GM19328 (cell line): ENCODE measurements at regions not wholly inside any gene's neighbourhood (a gene's known extent, or its start where the extent isn't known, plus 50 kb on each side); places are given as distances from the start of the nearest gene placed in this dataset.
"Not testable (repeated sequence)": the region's sequence is repeated elsewhere in the genome, so short reads cannot be mapped to it uniquely, and the experiment has no call there.

Experiments
- ATAC-seq: cut with Tn5 transposase; IDR thresholded peaks from one replicate; pipeline ENCODE4 v1.9.1; 2021; ENCODE audit warnings: mild to moderate bottlenecking, moderate library complexity; ENCODE audit not compliant: unreplicated experiment

DNA sequence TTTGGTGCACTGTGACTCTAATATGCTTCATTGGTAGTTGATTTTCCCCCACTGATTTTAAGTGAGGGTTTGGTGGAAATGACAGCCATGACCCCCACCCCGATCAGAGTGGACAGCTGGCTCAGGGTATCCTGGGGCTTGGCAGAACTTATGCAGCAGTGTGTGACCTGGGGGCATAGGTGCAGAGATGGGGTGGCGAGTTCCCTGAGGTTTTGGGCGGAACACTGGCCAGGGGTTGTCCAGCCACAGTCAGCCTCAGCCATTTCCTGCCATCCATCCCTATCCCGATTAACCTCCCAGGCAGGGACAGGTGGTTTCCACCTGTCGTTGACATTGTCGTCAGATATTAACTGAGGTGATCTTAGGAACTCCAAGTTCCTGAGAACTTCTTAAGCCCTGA, 155.8 kb upstream of the CHST15 start:
- ATAC-seq, result no peak

GRCh38 chr10:124248056-124249045, 155.0 kb upstream of the CHST15 start:
- ATAC-seq, result no peak

DNA sequence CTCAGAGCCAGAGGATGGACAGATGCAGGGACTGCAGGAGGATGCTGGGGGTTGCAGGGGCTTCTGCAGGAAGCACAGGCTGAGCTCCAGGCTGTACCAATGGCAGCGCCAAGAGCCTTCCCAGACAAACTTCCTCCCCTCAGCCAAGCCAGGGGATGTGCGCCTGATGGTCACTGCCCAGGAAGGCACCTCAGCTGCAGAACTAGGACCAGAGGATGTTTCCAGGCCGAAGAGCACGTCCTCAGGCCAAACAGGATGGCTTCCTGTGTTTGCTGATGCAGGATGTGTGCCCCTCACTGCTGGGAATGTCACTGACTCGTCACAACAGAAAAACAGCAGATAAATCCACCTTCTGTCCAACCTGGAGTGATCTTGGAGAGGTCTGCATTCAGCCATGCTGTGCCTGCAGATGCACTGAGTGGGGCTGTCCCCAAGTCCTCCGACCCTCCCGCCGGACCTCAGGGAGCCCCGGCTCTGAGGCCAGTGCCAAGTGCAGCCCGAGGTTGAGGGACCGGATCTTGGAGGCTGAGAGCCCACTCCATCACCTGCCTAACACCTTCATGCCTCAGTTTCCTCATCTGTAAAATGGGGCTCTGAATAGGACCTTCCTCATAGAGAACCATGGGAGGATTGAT, 152.5 kb upstream of the CHST15 start:
- ATAC-seq, result no peak

GRCh38 chr10:124245191-124245590, 151.8 kb upstream of the CHST15 start:
- ATAC-seq, result no peak

DNA sequence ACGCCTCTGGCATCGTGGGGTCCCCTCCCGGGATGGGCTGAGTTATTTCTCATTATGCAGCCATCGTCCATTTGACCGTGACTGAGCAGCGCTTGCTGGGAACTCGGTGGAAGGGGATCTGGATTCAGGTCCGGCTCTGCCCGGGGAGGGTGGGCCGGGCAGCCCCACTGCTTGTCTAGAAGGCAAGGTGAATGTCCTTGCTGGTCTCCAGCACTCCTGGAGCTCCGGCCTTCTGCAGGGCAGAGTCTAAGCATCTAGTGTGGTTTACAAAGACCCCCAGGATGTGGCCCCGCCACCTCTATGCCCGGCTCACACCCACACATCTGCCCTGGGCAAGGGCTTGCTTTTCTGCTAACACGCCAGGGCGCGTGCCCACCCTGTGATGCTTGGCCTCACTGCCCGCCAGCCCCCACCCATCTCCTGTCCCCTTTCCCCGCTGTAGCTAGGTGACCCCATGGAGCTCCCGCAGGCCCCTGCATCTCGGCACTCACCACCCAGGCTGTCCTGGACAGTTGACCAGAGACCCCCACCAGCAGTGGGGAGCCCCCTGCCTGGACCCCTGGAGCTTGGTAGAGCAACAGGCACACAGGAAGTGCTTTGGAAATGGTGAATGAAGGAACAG, 151.0 kb upstream of the CHST15 start:
- ATAC-seq, result no peak

GRCh38 chr10:124243702-124244121, 150.3 kb upstream of the CHST15 start:
- ATAC-seq, result no peak

DNA sequence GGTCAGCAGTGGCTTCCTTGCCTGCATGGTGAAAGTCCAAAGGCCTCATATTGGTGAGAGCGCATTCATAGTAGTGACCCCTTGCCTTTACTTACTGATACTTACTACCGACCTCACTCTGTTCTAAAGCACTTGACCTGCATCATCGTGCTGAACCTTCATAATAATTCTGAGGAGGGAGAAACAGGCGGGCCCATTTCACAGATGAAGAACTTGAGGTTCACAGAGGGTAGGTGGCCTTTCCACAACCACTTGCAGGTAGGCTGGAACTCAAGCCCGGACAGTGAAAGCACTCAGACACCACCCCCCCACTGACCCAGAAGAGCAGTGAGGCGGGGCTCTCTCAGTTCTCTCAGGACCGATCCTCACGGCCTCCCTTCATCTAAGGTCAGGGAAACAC, 149.4 kb upstream of the CHST15 start:
- ATAC-seq, result no peak

DNA sequence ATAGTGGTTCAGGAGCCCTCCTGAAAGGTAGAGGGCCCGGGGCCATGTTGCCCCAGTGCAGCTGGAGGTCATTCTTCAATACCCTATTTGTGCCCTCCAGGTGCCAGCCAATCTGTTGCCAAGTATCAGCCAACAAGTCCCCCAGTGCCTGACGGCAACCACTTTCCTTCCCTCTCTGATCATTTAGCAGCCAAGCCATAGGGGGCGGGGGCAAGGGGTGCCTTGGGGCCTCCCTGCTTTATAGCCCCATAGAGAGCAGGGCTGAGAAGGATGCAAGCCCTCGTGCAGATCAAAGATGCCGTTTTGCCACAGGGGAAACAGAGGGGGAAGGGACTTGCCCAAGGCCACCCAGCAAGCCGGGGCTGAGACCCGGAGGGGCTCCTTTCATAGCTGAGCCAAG, 149.0 kb upstream of the CHST15 start:
- no peak for ATAC-seq

GRCh38 chr10:124241510-124241909, 148.1 kb upstream of the CHST15 start:
- not testable (repeated sequence) for ATAC-seq

- no peak for ATAC-seq
Measured at GRCh38 chr10:124240839-124241291, 147.5 kb upstream of the CHST15 start.

DNA sequence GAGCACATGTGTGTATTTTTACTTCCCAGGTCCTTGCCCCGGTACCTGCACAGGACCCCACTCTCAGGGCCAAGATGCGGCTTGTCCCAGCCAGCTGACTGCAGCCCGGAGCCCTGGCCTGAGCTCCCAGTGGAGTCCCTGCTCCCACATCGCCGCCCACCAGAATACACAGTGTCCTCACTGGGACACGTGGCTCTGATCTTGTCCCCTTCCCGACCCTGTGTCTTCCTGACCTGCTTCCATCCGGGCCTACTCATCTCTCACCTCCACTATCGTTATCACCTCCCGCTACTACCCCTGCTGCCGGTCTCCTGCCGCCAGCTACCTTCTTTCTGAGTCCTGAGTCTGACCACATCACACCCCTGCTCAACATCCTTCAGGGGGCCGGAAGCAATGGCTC, 146.3 kb upstream of the CHST15 start:
- no peak for ATAC-seq

GRCh38 chr10:124239134-124239533, 145.7 kb upstream of the CHST15 start:
- no peak for ATAC-seq

DNA sequence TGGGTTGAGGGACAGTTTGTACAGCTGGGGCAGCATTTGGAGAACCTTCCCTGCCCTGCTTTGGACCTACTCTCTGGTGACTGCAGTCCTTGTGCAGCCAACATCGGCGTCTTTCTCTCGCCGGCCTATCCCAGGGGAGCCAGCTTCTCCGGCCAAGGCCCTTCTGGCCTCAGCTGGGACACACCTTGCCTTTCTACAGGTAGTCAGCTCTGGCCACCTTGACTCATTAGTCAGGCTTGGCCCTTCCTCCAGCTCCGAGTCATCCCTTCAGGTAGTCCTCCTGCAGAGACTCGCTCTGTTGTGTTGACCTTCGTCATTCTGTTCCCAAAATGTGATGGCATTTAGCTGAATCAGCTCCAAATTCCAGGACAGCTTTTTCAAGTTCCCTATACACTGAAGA, 145.0 kb upstream of the CHST15 start:
- no peak for ATAC-seq

DNA sequence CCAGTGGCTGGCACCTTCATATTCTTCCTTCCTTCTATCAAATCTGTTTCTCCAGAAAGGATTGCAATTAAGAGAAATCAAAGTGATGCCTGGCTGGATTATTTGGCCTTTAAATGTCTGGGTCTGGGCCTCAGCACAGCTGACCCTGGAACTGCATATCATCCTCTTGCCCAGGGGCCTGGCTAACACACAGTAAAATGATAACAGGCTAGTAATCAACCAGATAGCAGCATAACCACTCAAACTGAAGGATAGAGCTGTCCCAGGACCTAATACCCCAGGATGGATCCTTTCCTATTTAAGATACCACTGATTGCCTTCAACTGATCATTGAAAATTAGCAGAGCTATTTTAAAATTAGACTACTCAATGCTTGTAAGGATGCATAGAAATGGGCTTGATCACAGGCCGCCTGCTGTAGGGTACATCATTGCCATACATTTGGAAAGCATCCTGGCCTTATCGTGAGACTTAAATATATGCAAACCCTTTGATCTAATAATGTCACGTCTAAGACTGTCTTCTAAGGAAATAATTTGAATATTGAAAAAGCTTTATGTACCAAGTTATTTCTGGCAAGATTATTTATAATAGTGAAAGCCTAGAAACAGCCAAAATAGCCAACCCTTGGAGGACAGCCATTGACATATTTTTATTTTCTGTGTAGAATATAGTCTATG, 144.0 kb upstream of the CHST15 start:
- no peak for ATAC-seq

DNA sequence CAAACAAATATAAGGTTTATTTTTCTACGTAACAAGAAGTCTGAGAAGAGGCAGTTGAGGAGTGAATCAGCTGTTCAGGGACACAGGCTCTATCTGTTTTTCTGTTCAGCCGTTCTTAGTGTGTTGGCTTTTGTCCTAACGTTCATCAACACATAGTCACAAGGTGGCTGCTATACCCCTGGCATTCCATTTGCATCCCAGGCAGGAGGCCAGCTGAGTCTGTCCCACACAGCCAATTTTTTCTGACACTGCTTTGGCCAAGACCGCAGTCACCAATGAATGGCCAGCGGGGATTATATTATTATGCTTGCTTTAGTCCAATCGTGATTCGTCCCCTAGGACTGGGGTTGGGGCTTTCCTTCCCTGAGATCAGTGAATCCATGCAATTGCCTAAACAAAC, 143.4 kb upstream of the CHST15 start:
- no peak for ATAC-seq

GRCh38 chr10:124236136-124236535, 142.7 kb upstream of the CHST15 start:
- ATAC-seq, result no peak

GRCh38 chr10:124235232-124235631, 141.8 kb upstream of the CHST15 start:
- ATAC-seq, result no peak

GRCh38 chr10:124233546-124234138, 140.2 kb upstream of the CHST15 start:
- ATAC-seq, result no peak

DNA sequence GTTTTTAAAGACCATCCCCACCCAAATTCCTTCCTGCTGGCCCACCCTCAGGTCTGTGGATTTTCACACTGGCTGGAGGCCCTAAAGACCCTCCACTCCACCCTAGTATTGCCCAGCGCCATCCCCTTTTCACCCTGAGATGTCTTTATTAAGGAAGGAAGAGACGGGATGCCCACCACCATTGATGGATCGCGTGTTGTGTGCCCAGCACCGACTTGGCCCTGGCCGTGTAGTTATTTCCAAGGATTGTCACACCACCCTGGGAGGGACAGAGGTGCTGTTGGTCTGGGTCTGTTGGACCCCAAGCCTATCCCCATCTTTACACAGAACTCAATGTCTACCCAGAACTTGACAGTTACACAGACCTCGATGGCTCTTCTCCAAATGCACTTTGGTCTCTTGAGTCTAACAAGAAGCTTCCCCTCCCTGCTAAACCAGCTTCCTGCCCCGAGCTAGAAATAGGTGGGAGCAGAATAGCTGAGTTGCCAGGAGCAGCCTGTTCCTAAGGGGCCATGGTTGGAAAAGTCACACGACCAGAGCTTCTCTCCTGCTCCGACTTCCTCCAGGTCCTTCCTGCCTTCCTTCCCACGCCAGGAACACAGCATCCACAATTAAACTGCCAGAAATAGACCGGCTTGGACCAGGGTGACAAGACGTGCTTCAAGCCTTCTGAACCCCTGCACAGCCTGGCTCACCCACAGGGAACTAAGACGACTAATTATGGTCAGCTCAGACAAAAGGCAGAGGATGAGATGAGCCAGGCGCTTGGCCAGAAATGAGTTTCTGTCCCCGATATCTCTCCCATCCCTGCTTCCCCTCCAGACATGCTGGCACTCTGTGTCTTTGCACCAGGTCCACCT, 139.5 kb upstream of the CHST15 start:
- no peak for ATAC-seq
